ENCODE measurements at regions not wholly inside any gene's neighbourhood (a gene's known extent, or its start where the extent isn't known, plus 50 kb on each side); places are given as distances from the start of the nearest gene placed in this dataset.

DNA sequence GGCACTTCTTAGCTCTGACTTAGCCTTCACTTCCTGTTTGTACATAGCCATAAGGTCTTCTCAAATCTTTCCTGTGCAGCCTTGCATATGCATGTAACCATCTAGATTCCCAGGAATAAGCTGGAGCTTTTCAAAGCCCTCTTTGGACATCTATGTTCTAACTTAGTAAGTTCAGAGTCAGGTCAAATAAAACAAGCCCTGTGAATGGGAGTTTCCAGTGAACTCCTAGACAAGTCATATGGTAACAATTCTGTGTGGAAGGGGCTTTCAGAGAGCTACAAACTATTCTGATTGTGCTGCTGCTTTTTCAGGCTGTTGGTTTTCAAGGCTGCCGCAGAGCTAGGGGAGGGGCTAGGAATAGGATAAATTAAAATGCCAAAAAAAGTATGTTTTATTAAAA is 208.4 kb upstream of the AKR1E2 start:
- H3K9ac ChIP-seq (ENCODE audit: low read length): no peak overlapping the region
- H3K27ac ChIP-seq (ENCODE audit: low read length in 2 of 2): no peak overlapping the region
- no peak overlapping the region for H3K4me2 ChIP-seq (replicated peaks; ENCODE audit: low read depth, low read length, poor library complexity, severe bottlenecking)
- no peak overlapping the region for H3K4me3 ChIP-seq (ENCODE audit: control extremely low read depth in 1 of 5, extremely low read depth in 1 of 5, insufficient read depth in 1 of 5, low read depth in 2 of 5, low read length in 4 of 5)
- CTCF ChIA-PET: interaction anchor here (0.7 to 1.0 kb wide), 2 partner anchors 11 to 1372 kb away, joined by 3 read pairs; no protein-coding TSS in a partner anchor
- no peak overlapping the region for H3K27ac Mint-ChIP-seq
- DNase-seq (no peak), ATAC-seq (ENCODE audit: low read depth) (no peak)
- H3K27me3 Mint-ChIP-seq: peaks cover 6% of the 10 kb centered on the region
- H3K9me3 Mint-ChIP-seq (ENCODE audit: insufficient read depth): peaks cover 5% of the 10 kb centered on the region
- H2AFZ ChIP-seq (ENCODE audit: insufficient read depth, low read depth, low read length, poor library complexity, severe bottlenecking): no peak overlapping the region
- no peaks in the 10 kb centered on the region for H4K20me1 ChIP-seq (ENCODE audit: control insufficient read depth, insufficient read depth, low read length, poor library complexity, severe bottlenecking)
- TF ChIP-seq, protein P1, sequence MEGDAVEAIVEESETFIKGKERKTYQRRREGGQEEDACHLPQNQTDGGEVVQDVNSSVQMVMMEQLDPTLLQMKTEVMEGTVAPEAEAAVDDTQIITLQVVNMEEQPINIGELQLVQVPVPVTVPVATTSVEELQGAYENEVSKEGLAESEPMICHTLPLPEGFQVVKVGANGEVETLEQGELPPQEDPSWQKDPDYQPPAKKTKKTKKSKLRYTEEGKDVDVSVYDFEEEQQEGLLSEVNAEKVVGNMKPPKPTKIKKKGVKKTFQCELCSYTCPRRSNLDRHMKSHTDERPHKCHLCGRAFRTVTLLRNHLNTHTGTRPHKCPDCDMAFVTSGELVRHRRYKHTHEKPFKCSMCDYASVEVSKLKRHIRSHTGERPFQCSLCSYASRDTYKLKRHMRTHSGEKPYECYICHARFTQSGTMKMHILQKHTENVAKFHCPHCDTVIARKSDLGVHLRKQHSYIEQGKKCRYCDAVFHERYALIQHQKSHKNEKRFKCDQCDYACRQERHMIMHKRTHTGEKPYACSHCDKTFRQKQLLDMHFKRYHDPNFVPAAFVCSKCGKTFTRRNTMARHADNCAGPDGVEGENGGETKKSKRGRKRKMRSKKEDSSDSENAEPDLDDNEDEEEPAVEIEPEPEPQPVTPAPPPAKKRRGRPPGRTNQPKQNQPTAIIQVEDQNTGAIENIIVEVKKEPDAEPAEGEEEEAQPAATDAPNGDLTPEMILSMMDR (IDR thresholded peaks at IDR 0.05): no peak
- TF ChIP-seq EZH2 (IDR thresholded peaks at IDR 0.05; ENCODE audit: borderline replicate concordance, insufficient read depth, low read depth, low read length, poor library complexity, severe bottlenecking): no peak
- no peaks in the 10 kb centered on the region for H3K4me1 Mint-ChIP-seq
- H3K4me3 Mint-ChIP-seq: no peak overlapping the region
- intact Hi-C loops (cut with micrococcal nuclease): no loop called here
- POLR2A ChIA-PET: no interaction called here
- WGBS (ENCODE audit: insufficient coverage): no CpG with 5 or more reads among the region's 1 CpG
- H3K4me1 ChIP-seq (ENCODE audit: control insufficient read depth in 2 of 2, insufficient read depth in 2 of 2, low read length in 2 of 2): no peaks in the 10 kb centered on the region
- H3K36me3 ChIP-seq (replicated peaks in 1 of 2; ENCODE audit: control extremely low read depth in 1 of 2, control insufficient read depth in 1 of 2, extremely low read depth in 1 of 2, insufficient read depth in 2 of 2, low read length in 1 of 2): no peaks in the 10 kb centered on the region
- H3K79me2 ChIP-seq (ENCODE audit: control insufficient read depth, insufficient read depth, low read length): no peaks in the 10 kb centered on the region
- H3K9me3 ChIP-seq (ENCODE audit: control extremely low read depth in 1 of 3, control insufficient read depth in 2 of 3, insufficient read depth in 1 of 3, low read length in 2 of 3): peaks cover 2 to 7% (median 5%) of the 10 kb centered on the region in 3 donors
- H3K27me3 ChIP-seq (replicated peaks in 1 of 4; ENCODE audit: control extremely low read depth in 1 of 4, control insufficient read depth in 3 of 4, insufficient read depth in 4 of 4, low read length in 3 of 4): no peaks in the 10 kb centered on the region

DNA sequence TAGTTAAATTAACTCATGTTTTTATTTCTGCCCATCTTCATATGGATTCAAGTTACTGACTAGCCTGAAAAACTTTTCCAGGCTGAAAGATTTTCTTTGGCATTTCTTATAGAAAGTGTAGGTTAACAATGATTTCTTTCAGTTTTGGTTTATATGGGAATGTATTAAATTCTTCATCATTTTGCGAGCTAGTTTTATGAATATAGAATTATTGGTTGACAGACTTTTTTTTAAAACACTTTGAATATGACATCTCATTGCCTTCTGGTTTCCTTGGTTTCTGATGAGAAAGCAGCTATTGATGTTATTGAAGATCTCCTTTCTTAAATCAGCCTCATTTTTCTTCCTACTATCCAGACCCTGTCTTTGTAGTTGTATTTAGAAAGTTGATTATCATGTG is 211.0 kb upstream of the AKR1E2 start:
- WGBS (ENCODE audit: insufficient coverage): no CpG with 5 or more reads among the region's 1 CpG
- ChIA-PET POLR2A (no interaction called here), CTCF (no interaction called here)
- Histone ChIP-seq H4K20me1 (ENCODE audit: control insufficient read depth, insufficient read depth, low read length, poor library complexity, severe bottlenecking) (no peaks in the 10 kb centered on the region), H3K9me3 (ENCODE audit: control extremely low read depth in 1 of 3, control insufficient read depth in 2 of 3, insufficient read depth in 1 of 3, low read length in 2 of 3) (peaks cover 2 to 7% (median 2%) of the 10 kb centered on the region in 3 donors), H3K9ac (ENCODE audit: low read length) (no peak overlapping the region), H3K79me2 (ENCODE audit: control insufficient read depth, insufficient read depth, low read length) (no peaks in the 10 kb centered on the region), H3K36me3 (replicated peaks in 1 of 2; ENCODE audit: control extremely low read depth in 1 of 2, control insufficient read depth in 1 of 2, extremely low read depth in 1 of 2, insufficient read depth in 2 of 2, low read length in 1 of 2) (no peaks in the 10 kb centered on the region), H2AFZ (ENCODE audit: insufficient read depth, low read depth, low read length, poor library complexity, severe bottlenecking) (no peak overlapping the region), H3K4me3 (ENCODE audit: control extremely low read depth in 1 of 5, extremely low read depth in 1 of 5, insufficient read depth in 1 of 5, low read depth in 2 of 5, low read length in 4 of 5) (no peak overlapping the region), H3K4me1 (ENCODE audit: control insufficient read depth in 2 of 2, insufficient read depth in 2 of 2, low read length in 2 of 2) (no peaks in the 10 kb centered on the region), H3K27me3 (replicated peaks in 1 of 4; ENCODE audit: control extremely low read depth in 1 of 4, control insufficient read depth in 3 of 4, insufficient read depth in 4 of 4, low read length in 3 of 4) (no peaks in the 10 kb centered on the region), H3K4me2 (replicated peaks; ENCODE audit: low read depth, low read length, poor library complexity, severe bottlenecking) (no peak overlapping the region), H3K27ac (ENCODE audit: low read length in 2 of 2) (no peak overlapping the region)
- TF ChIP-seq, protein P1 (IDR thresholded peaks at IDR 0.05): no peak
- no peak for TF ChIP-seq EZH2 (IDR thresholded peaks at IDR 0.05; ENCODE audit: borderline replicate concordance, insufficient read depth, low read depth, low read length, poor library complexity, severe bottlenecking)
- Mint-ChIP-seq H3K27me3 (peaks cover 9% of the 10 kb centered on the region), H3K27ac (no peak overlapping the region), H3K9me3 (ENCODE audit: insufficient read depth) (peaks cover 5% of the 10 kb centered on the region), H3K4me1 (no peaks in the 10 kb centered on the region), H3K4me3 (no peak overlapping the region)
- ATAC-seq (ENCODE audit: low read depth) (no peak), DNase-seq (no peak)
- intact Hi-C loops (cut with micrococcal nuclease): no loop called here

All from B cell (primary cell).